SK-N-SH (cell line): ENCODE measurements at regions not wholly inside any gene's neighbourhood (a gene's known extent, or its start where the extent isn't known, plus 50 kb on each side); places are given as distances from the start of the nearest gene placed in this dataset.
A peak's percentile ranks its signal among the peaks of the same experiment; 100 is the strongest.

Source experiments
- CTCF ChIA-PET: fragments of 300-600, 350-600 bp; formaldehyde crosslinking; extraction: SDS; loops from one replicate; lab custom pipeline; 2021; lab: Yijun Ruan, JAX
- POLR2A ChIA-PET: fragments of 350-600 bp; sonication (Branson Sonifier 250); formaldehyde crosslinking; extraction: SDS; loops from one replicate; lab custom pipeline; 2020; ENCODE audit warnings: antibody characterized with exemption, inconsistent platforms; lab: Yijun Ruan, JAX
- DNase-seq: peaks from one replicate; pipeline ENCODE4 v3.0.0; 2012
- H2AFZ ChIP-seq: fragments of 200-600 bp; sonication (generic); 2 replicates; pipeline ENCODE4 v1.8.1; 2016; ENCODE audit warnings: antibody characterized with exemption, mild to moderate bottlenecking, low read depth
- H3F3A ChIP-seq: fragments of 200-600 bp; sonication (generic); replicated peaks from 2 replicates; pipeline ENCODE3; 2016; ENCODE audit warnings: antibody characterized with exemption, mild to moderate bottlenecking; ENCODE audit not compliant: insufficient read depth
- H3K27ac ChIP-seq, 2 experiments: fragments of 200-500 bp in 1 of 2; fragments of 200-600 bp in 1 of 2; sonication (Bioruptor generic) in 1 of 2; sonication (generic), shearing (Covaris generic) in 1 of 2; 2 replicates each; pipeline versions ENCODE4 v1.5.1 to v1.6.1; 2014 to 2016; ENCODE audit warnings: low read depth in 2 of 2, inconsistent platforms in 1 of 2, low read length in 1 of 2, mild to moderate bottlenecking in 1 of 2, mixed read lengths in 1 of 2
- H3K27me3 ChIP-seq: fragments of 200-600 bp; sonication (generic), shearing (Covaris generic); 2 replicates; pipeline ENCODE4 v1.6.1; 2016; ENCODE audit warnings: mixed run types; ENCODE audit not compliant: insufficient read depth
- H3K36me3 ChIP-seq, 2 experiments: fragments of 200-500 bp in 1 of 2; fragments of 200-600 bp in 1 of 2; sonication (Bioruptor generic) in 1 of 2; sonication (generic) in 1 of 2; replicated peaks in 1 of 2; 2 replicates each; pipeline versions ENCODE3 to v1.5.1; 2014 to 2016; ENCODE audit warnings: low read length in 1 of 2, mild to moderate bottlenecking in 1 of 2; ENCODE audit not compliant: insufficient read depth in 2 of 2, control insufficient read depth in 1 of 2
- H3K4me1 ChIP-seq, 2 experiments: fragments of 200-500 bp in 1 of 2; fragments of 200-600 bp in 1 of 2; sonication (Bioruptor generic) in 1 of 2; sonication (generic), shearing (Covaris generic) in 1 of 2; 2 replicates each; pipeline versions ENCODE4 v1.5.1 to v1.6.1; 2014 to 2016; ENCODE audit warnings: low read depth in 1 of 2, low read length in 1 of 2, mixed run types in 1 of 2; ENCODE audit not compliant: insufficient read depth in 2 of 2, control insufficient read depth in 1 of 2
- H3K4me2 ChIP-seq: fragments of 200-600 bp; sonication (generic), shearing (Covaris generic); 2 replicates; pipeline ENCODE4 v1.6.1; 2017; ENCODE audit warnings: mixed run types
- H3K4me3 ChIP-seq, 2 experiments: fragments of 200-500 bp in 1 of 2; fragments of 200-600 bp in 1 of 2; sonication (Bioruptor generic) in 1 of 2; sonication (generic), shearing (Covaris generic) in 1 of 2; 2 replicates each; pipeline versions ENCODE4 v1.5.1 to v1.8.1; 2014 to 2016; ENCODE audit warnings: low read depth in 2 of 2, inconsistent platforms in 1 of 2, low read length in 1 of 2, mild to moderate bottlenecking in 1 of 2, mixed read lengths in 1 of 2, moderate library complexity in 1 of 2
- H3K79me2 ChIP-seq: fragments of 200-600 bp; sonication (generic); 2 replicates; pipeline ENCODE4 v1.8.1; 2017; ENCODE audit warnings: mild to moderate bottlenecking; ENCODE audit not compliant: insufficient read depth
- H3K9ac ChIP-seq: fragments of 200-600 bp; sonication (generic); 2 replicates; pipeline ENCODE4 v1.6.1; 2017; ENCODE audit warnings: mixed run types
- H3K9me2 ChIP-seq: fragments of 200-600 bp; sonication (generic); 2 replicates; pipeline ENCODE4 v1.6.1; 2017; ENCODE audit warnings: mixed run types
- H3K9me3 ChIP-seq: fragments of 200-600 bp; sonication (generic); 2 replicates; pipeline ENCODE4 v1.6.1; 2017; ENCODE audit warnings: mixed run types, mild to moderate bottlenecking, moderate library complexity
- H4K20me1 ChIP-seq: fragments of 200-600 bp; sonication (generic); 2 replicates; pipeline ENCODE4 v1.6.1; 2017; ENCODE audit warnings: mild to moderate bottlenecking, mixed run types; ENCODE audit not compliant: insufficient read depth
- CHD2 ChIP-seq: fragments of 150-350 bp; IDR thresholded peaks from 2 replicates; pipeline ENCODE4 v1.6.1; 2018; ENCODE audit warnings: low read length; ENCODE audit not compliant: partially characterized antibody
- EP300 ChIP-seq, 2 experiments: IDR thresholded peaks; 2 replicates each; pipeline versions ENCODE4 v1.4.0 to v1.6.1; 2012; ENCODE audit warnings: borderline replicate concordance in 1 of 2, low read depth in 1 of 2, low read length in 1 of 2
- GABPA ChIP-seq: IDR thresholded peaks from 2 replicates; pipeline ENCODE4 v1.4.0; 2012; ENCODE audit warnings: low read depth, mild to moderate bottlenecking
- GATA2 ChIP-seq: sonication (generic); formaldehyde crosslinking; IDR thresholded peaks from 2 replicates; pipeline ENCODE4 v1.5.0; 2020; ENCODE audit warnings: mild to moderate bottlenecking, missing genetic modification reagents
- IRF3 ChIP-seq: fragments of 150-350 bp; IDR thresholded peaks from 2 replicates; pipeline ENCODE4 v1.6.1; 2016; ENCODE audit warnings: mild to moderate bottlenecking, low read depth, low read length
- MAX ChIP-seq: IDR thresholded peaks from 2 replicates; pipeline ENCODE4 v1.4.0; 2012; ENCODE audit warnings: low read depth
- NRF1 ChIP-seq: IDR thresholded peaks from 2 replicates; pipeline ENCODE4 v1.6.1; 2012; ENCODE audit warnings: low read depth, mild to moderate bottlenecking, low read length
- PBX3 ChIP-seq: IDR thresholded peaks from 2 replicates; pipeline ENCODE4; 2012
- RAD21 ChIP-seq: IDR thresholded peaks from 2 replicates; pipeline ENCODE4 v1.6.1; 2012; ENCODE audit warnings: mild to moderate bottlenecking, low read length
- REST ChIP-seq: IDR thresholded peaks from 2 replicates; pipeline ENCODE4 v1.6.1; 2012; ENCODE audit warnings: mild to moderate bottlenecking, low read depth, low read length, moderate library complexity
- RFX5 ChIP-seq: IDR thresholded peaks from 2 replicates; pipeline ENCODE4 v1.6.1; 2012; ENCODE audit warnings: mild to moderate bottlenecking, improper control_type of control experiment, low read length
- SMC3 ChIP-seq: IDR thresholded peaks from 2 replicates; pipeline ENCODE4 v1.6.1; 2012; ENCODE audit warnings: low read depth, low read length, improper control_type of control experiment
- TCF12 ChIP-seq: IDR thresholded peaks from 2 replicates; pipeline ENCODE4 v1.4.0; 2012
- USF2 ChIP-seq: fragments of 150-350 bp; IDR thresholded peaks from 2 replicates; pipeline ENCODE4 v1.6.1; 2017; ENCODE audit warnings: antibody characterized with exemption, low read length, low read depth, borderline replicate concordance
- WGBS: methylation state at CpG from one replicate; pipeline ENCODE4 v1.1.6; 2017; ENCODE audit warnings: low lambda C conversion rate; 5-methylcytosine and 5-hydroxymethylcytosine counted together

GRCh38 chr3:25103391-25103790, 324.7 kb upstream of the RARB start (continued):
- TF ChIP-seq USF2: no peak
- no peak for TF ChIP-seq EP300 (IDR thresholded peaks at IDR 0.05; ENCODE audit: borderline replicate concordance in 1 of 2, low read depth in 1 of 2, low read length in 1 of 2)
- no peak for TF ChIP-seq MAX
- TF ChIP-seq NRF1: no peak
- TF ChIP-seq GABPA: no peak
- TF ChIP-seq IRF3: no peak
- no peak for TF ChIP-seq GATA2 (CRISPR knock-in tag)

- H3K79me2 ChIP-seq: no peaks in the 10 kb centered on the region
- peaks cover 0 to 7% of the 10 kb centered on the region in 2 experiments; a peak in 2 of 4 replicates for H3K4me1 ChIP-seq
- H3K9me3 ChIP-seq: no peaks in the 10 kb centered on the region
- WGBS: 66% methylated on average over 9 of the region's 9 CpGs
- no peak overlapping the region for H3K9ac ChIP-seq
- H2AFZ ChIP-seq: no peak overlapping the region
- no peaks in the 10 kb centered on the region for H3K9me2 ChIP-seq
- no peaks in the 10 kb centered on the region for H4K20me1 ChIP-seq
- CTCF ChIA-PET: interaction anchor here (1.6 kb wide), 1 partner anchor 75 kb away, joined by 6 read pairs; no protein-coding TSS in a partner anchor
- H3K27me3 ChIP-seq: no peaks in the 10 kb centered on the region
- H3K36me3 ChIP-seq: no peaks in the 10 kb centered on the region
- H3K27ac ChIP-seq: no peak overlapping the region
- no peak overlapping the region for H3K4me3 ChIP-seq
- DNase-seq: no peak
- TF ChIP-seq RFX5: 0 out of 2 replicates have a peak, but pooled peaks have one; percentile 33
- TF ChIP-seq IRF3: no peak
- no peak for TF ChIP-seq TCF12
- TF ChIP-seq, all 33 proteins: peak for 1
- no peak overlapping the region for H3K4me2 ChIP-seq
- no peaks in the 10 kb centered on the region for H3F3A ChIP-seq
- POLR2A ChIA-PET: no interaction called here
Measured at GRCh38 chr3:25107918-25108617, 320.0 kb upstream of the RARB start.

GRCh38 chr3:25110642-25111041, 317.4 kb upstream of the RARB start:
- H2AFZ ChIP-seq: no peak overlapping the region
- H3K36me3 ChIP-seq: no peaks in the 10 kb centered on the region
- no peaks in the 10 kb centered on the region for H4K20me1 ChIP-seq
- no peak overlapping the region for H3K4me3 ChIP-seq
- POLR2A ChIA-PET: no interaction called here
- no peaks in the 10 kb centered on the region for H3K79me2 ChIP-seq
- no peaks in the 10 kb centered on the region for H3K27me3 ChIP-seq
- TF ChIP-seq GATA2 (CRISPR knock-in tag) (peak; percentile 25; the same call in 1 of the 2 replicates), PBX3 (no peak), REST (no peak), RAD21 (peak; percentile 9; the same call in 1 of the 2 replicates), CHD2 (peak; percentile 29), TCF12 (0 out of 2 replicates have a peak, but pooled peaks have one; percentile 8), SMC3 (no peak), EP300 (IDR thresholded peaks at IDR 0.05; ENCODE audit: borderline replicate concordance in 1 of 2, low read depth in 1 of 2, low read length in 1 of 2) (peak in 1 of 2 experiments; percentile 74; a peak in 1 of 4 replicates)
- H3K9me3 ChIP-seq: no peaks in the 10 kb centered on the region
- H3F3A ChIP-seq: no peaks in the 10 kb centered on the region
- no peak overlapping the region for H3K4me2 ChIP-seq
- DNase-seq: peak; percentile 11
- no peaks in the 10 kb centered on the region for H3K9me2 ChIP-seq
- WGBS: 31% methylated on average over 2 of the region's 2 CpGs
- H3K4me1 ChIP-seq: peaks cover 0 to 11% of the 10 kb centered on the region in 2 experiments; a peak in 2 of 4 replicates
- H3K27ac ChIP-seq: peak overlapping the region in 1 of 2 experiments; percentile 85; a peak in 2 of 4 replicates
- H3K9ac ChIP-seq: no peak overlapping the region
- CTCF ChIA-PET: interaction anchor here (1.7 kb wide), 1 partner anchor 77 kb away, joined by 4 read pairs; no protein-coding TSS in a partner anchor
